NCI-H446 (cell line): ENCODE measurements at regions not wholly inside any gene's neighbourhood (a gene's known extent, or its start where the extent isn't known, plus 50 kb on each side); places are given as distances from the start of the nearest gene placed in this dataset.
A peak's percentile ranks its signal among the peaks of the same experiment; 100 is the strongest.

ENCODE experiments used
- DNase-seq, 2 experiments: peaks; one replicate each; lab custom pipeline; 2025; lab: John Stamatoyannopoulos, UW

DNA sequence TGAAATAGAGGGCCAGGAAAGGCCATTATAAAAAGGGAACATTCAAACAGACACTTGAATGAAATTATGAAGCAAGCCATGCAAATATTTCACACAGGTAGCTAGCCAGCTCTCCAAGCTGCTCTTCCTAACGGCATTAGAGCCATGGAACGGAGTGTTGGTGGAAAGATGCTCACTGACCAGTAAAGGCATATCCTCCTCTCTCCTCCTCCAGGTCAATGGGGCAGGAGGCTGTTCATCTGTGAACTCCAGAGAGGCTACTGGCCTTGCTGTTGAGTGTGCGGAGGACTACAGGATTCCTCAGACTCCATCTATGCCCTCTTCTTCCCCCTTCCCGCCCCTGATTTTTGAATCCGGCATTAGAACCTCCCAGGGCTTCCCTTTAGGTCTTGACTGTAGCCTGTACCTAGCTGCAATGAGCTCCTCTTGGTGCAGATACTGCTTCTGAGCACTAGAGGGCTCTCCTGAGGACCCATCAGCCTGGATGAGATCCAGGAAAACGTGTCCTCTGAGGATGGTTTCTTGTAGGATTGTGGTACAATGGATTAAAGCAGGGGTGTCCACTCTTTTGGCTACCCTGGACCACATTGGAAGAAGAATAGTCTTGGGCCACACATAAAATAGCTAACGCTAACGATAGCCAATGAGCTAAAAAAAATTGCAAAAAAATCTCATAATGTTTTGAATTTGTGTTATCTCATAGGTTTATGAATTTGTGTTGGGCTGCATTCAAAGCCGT is 162.2 kb downstream of the SREK1 start:
- peak; percentile 33 to 80 for DNase-seq

- no peak for DNase-seq
Observed at GRCh38 chr5:66306844-66307315, 162.8 kb downstream of the SREK1 start.

- peak; percentile 44 to 59 for DNase-seq
Observed at GRCh38 chr5:66307647-66308241, 163.6 kb downstream of the SREK1 start.

GRCh38 chr5:66312266-66312665 is 168.2 kb downstream of the SREK1 start:
- no peak for DNase-seq

- DNase-seq = no peak
Observed at GRCh38 chr5:66315784-66316183, 171.7 kb downstream of the SREK1 start.

DNA sequence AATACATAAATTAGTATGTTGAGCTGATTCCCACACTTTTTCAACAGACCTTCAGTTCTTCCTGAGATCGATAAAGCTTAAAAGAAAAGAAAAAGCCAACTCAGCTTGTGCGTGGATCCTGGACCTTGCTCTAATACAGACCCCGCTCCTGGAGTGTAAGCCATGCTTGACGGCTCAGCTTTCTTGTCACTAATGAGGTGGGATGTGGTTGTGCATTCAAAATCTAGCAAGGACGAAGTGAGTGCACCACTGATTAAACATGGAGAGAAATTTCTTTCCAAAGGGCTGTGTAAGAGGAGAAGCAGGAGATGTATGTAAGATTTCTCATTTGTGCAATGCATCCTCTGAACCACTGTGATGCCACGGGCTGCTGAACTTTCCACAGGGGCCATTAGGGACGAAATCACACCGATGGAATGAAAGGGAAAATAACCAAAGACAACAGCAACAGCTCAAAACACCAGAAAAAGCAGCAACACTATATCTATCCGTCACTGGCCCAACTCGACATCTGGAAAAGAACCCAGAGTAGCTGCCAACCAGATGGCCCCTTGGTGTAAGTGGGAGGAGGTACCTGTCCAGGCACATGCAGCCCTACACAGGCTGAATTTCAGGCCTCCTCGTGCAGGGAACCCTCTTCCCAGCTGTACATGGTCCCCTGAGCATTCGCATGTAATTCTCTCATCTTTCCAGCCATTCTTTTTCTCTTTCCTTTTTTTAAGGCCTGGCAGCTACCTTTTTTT is 178.9 kb downstream of the SREK1 start:
- no peak for DNase-seq

- no peak for DNase-seq
Observed at GRCh38 chr5:66323529-66323895, 179.4 kb downstream of the SREK1 start.

DNA sequence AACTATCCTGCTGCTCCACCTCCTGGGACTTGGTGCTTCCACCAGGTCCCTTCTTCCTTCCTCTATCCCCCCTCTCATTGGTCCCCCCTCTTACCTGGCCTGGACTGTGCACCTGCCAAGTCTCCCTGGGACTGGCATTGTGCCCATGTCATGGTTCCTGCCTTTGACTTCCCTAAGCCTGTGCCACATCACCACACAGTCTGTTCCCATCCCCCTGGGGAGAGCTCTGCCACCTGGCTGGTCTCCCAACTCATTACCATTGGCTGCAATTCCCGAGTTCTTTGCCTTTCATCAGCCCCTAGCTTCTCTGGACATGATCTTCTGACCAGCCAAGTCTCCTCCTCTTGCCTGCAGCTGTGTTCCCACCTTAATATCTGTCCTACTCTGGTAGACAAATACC is 180.3 kb downstream of the SREK1 start:
- DNase-seq = peak in 1 of 2 experiments; percentile 4

DNA sequence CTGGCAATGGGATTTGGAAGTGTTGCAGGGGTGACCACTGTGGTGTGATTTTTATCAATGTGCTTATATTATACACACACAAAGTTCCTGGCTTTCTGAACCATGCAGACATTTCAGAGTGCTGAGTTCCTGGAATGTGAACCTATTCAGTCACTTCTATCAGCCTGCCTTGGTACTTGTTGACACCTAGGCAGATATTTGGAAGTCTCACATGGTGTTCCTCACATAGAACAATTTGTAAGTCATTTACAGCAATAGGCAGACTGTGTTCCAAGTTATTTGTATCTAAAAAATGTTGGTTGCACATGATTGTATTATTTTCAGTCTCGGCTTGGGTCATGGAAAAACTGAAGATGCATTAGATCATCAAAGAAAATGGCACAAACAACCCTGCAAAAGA is 182.2 kb downstream of the SREK1 start:
- no peak for DNase-seq

DNA sequence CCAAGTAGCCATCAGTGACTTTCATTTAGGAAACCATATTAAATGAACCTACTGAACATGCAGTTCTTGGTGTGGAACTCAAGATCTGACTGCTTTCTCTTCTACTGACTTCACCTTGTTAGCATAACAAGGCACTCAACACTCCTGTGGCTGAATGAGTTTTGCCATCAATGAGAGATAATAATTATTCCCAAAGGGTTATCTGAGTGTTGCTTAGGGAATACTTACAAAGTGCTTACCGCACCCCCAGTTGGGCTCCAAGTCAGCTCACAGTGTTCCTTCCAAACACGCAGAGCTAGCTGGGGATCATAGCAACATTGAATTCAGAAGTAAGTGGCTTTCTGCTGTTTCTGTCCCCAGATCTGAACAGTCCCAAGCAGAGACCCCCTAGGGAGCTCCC is 182.9 kb downstream of the SREK1 start:
- no peak for DNase-seq

DNA sequence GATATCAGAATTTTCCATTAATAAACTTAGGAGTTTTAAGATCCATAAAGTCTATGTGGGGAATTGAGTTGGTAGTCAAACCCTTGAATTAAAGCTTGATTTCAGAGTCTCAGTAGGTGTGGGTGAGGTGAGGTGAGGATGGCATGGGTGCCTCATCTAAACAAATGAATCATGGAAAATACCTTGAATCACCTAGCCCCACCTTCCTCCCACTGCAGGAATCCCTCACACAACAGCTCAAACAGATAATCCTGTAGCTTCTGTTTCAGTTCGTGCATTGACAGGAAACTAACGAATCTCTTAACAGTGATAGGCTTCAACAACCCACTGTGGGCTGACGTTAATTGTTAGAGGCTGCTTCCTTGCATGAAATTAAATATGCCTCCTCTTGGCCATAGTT is 185.0 kb downstream of the SREK1 start:
- no peak for DNase-seq

DNA sequence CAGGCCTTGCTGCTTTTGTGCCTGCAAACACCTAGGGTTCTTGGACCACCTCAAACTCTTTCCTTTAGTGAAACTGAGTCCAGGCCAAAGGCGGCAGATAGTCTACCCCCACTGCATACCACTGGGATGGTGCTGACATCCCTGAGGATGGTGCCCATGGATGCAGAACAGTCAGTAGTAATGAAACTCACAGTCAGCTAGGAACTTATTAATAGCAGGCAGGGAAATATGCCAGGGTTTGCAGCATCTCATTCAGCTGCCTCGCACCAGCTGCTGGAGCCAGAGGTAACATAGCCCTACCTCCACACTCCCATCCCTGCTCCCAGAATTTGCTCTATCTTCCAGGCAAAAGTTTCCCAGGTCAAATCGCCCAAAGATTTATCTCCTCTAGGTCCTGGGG is 189.1 kb downstream of the SREK1 start:
- DNase-seq = no peak

- no peak for DNase-seq
Observed at GRCh38 chr5:66337626-66338226, 193.6 kb downstream of the SREK1 start.

DNA sequence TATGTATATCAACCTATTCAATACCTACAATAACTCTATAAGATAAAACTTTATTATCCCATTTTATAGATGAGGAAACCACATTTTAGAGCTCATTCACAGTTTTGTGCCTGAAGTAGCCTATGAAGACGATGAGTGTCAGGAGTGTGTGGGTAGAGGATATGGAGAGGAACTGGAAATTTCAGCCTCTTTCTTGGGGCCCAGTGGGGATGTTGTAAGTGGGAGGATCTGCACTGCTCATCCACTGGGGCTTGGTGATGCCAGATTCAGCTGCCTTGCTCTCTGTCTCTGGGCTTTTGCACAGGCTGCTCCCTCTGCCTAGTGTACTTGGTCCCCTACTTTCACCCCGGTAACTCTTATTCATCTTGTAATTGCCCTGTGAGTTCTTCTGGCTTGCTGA is 194.7 kb downstream of the SREK1 start:
- DNase-seq = no peak

- DNase-seq = no peak
Observed at GRCh38 chr5:66339896-66340295, 195.8 kb downstream of the SREK1 start.

GRCh38 chr5:66340786-66341185 is 196.7 kb downstream of the SREK1 start:
- DNase-seq = no peak

- DNase-seq = no peak
Observed at GRCh38 chr5:66342341-66342880, 198.3 kb downstream of the SREK1 start.

DNA sequence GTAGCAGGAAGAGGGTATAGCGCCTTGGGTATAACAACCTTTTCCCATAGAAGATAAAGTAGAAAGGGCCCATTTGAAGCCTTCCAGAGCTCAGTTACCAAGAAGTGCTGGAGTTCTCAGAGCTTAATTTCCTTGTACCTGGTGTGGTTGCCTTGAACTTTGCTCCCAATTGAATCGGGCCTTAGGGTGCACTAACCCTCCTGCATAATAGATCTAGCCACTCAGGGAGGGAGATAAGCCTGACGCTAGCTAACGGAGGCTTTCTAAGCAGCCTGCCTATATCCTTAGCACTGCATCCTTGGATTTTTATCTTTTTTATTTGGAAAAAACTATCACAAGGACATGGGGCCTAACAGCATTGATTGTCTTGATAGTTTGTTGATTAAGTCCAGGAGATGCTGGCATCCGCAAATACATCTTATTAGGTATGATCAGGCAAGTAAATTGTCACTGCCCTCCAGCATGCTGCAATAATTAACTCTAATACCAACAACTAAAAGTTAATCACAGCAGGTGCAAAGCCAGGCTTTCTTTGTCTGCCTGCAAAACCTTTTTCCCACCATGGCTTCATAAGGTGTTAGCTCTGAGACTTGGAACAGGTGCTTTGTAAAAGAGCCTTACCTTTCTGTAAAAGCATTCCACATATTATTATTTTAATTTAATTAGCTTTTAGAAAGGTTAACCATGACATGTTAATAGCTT is 199.4 kb downstream of the SREK1 start:
- no peak for DNase-seq

DNA sequence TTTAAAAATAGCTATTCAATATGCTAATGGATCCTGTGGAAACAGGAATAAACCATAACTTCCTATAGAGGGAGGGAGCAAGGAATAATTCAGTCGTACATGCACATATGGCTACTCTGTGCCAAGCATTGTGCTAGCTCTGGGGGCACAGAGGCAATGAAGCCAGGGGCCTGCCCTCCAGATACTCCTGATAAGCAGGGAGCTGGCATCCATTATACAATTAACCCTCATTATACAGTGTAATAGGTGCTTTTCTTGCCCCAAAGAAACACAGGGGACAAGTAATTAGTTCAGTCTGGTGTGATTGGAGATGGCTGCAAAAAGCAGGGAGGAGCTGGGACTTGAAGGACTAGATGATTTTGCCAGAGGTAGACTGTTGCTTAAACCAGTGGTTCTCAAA is 200.4 kb downstream of the SREK1 start:
- no peak for DNase-seq

DNA sequence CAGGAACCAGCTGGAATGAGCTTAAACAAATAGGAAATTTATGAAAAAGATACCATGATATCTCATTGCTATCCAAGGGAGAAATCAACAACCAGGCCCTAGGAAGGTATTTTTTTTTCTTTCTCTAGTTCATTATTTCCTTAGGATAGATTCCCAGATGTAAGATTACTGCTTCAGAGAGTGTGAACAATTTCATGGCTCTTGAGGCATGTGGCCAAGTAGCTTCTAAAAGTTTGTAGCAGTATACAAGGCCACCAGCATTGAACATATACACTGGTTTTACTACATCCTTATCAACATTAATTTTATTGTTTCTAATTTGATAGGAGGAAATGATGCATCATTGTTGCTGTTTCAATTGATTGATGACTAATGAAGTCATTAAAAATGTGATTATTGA is 201.2 kb downstream of the SREK1 start:
- no peak for DNase-seq

- no peak for DNase-seq
Observed at GRCh38 chr5:66346869-66347268, 202.8 kb downstream of the SREK1 start.
